Spleen (tissue), 7 donors: ENCODE measurements at regions not wholly inside any gene's neighbourhood (a gene's known extent, or its start where the extent isn't known, plus 50 kb on each side); places are given as distances from the start of the nearest gene placed in this dataset.

Experiments
- POLR2A ChIP-seq, 3 donors: fragments of 450-650 bp; IDR thresholded peaks; one replicate each; pipeline ENCODE4 v1.5.1; 2017; ENCODE audit warnings: antibody characterized with exemption in 3 of 3, mild to moderate bottlenecking in 1 of 3
- POLR2AphosphoS5 ChIP-seq, 3 donors: sonication (generic); formaldehyde crosslinking; IDR thresholded peaks; one replicate each; pipeline ENCODE4 v1.5.1; 2017; ENCODE audit warnings: antibody characterized with exemption in 3 of 3
- TF ChIP-seq, protein P1 (sequence below), 11 experiments: fragments of 200-600 bp in 7 of 11; fragments of 450-650 bp in 4 of 11; sonication (generic) in 4 of 11; IDR thresholded peaks in 8 of 11; conservative IDR thresholded peaks in 3 of 11; 1 replicate in 7 of 11; 2 replicates in 4 of 11; pipeline versions ENCODE4 v1.4.0 to v1.8.0; 2016 to 2021; ENCODE audit warnings: antibody characterized with exemption in 11 of 11, inconsistent platforms in 4 of 11, mild to moderate bottlenecking in 1 of 11
- donor health status: DM: no; HTN: no; CAD: no; lungs with moderate emphysema.
- donor health status: DM: no; HTN: no; CAD: no.
- donor health status: DM: no; HTN: no; CAD: no.

- TF ChIP-seq, protein P1, sequence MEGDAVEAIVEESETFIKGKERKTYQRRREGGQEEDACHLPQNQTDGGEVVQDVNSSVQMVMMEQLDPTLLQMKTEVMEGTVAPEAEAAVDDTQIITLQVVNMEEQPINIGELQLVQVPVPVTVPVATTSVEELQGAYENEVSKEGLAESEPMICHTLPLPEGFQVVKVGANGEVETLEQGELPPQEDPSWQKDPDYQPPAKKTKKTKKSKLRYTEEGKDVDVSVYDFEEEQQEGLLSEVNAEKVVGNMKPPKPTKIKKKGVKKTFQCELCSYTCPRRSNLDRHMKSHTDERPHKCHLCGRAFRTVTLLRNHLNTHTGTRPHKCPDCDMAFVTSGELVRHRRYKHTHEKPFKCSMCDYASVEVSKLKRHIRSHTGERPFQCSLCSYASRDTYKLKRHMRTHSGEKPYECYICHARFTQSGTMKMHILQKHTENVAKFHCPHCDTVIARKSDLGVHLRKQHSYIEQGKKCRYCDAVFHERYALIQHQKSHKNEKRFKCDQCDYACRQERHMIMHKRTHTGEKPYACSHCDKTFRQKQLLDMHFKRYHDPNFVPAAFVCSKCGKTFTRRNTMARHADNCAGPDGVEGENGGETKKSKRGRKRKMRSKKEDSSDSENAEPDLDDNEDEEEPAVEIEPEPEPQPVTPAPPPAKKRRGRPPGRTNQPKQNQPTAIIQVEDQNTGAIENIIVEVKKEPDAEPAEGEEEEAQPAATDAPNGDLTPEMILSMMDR (IDR thresholded peaks at IDR 0.05 in 8 of 11, conservative IDR thresholded peaks at IDR 0.05 in 3 of 11) = no peak
- no peak for TF ChIP-seq POLR2AphosphoS5 (IDR thresholded peaks at IDR 0.05)
- no peak for TF ChIP-seq POLR2A (IDR thresholded peaks at IDR 0.05)
Observed at GRCh38 chr2:140173790-140174189, 1393.6 kb upstream of the NXPH2 start.
